HG03354 (cell line): ENCODE measurements at regions not wholly inside any gene's neighbourhood (a gene's known extent, or its start where the extent isn't known, plus 50 kb on each side); places are given as distances from the start of the nearest gene placed in this dataset.

Experiments
- ATAC-seq: cut with Tn5 transposase; IDR thresholded peaks from one replicate; pipeline ENCODE4 v1.9.1; 2021; ENCODE audit warnings: mild to moderate bottlenecking; ENCODE audit not compliant: unreplicated experiment, poor library complexity, severe bottlenecking

GRCh38 chr6:28693033-28693750, 167.5 kb downstream of the GPX5 start:
- ATAC-seq: no peak

- ATAC-seq: no peak
These were observed 168.2 kb downstream of the GPX5 start for GRCh38 chr6:28693751-28694443.

- no peak for ATAC-seq
These were observed 170.0 kb downstream of the GPX5 start for GRCh38 chr6:28695715-28696114.

GRCh38 chr6:28696167-28696566, 170.5 kb downstream of the GPX5 start:
- ATAC-seq: no peak

- ATAC-seq: no peak
These were observed 171.0 kb downstream of the GPX5 start for GRCh38 chr6:28696682-28697081.

GRCh38 chr6:28707387-28708282, 182.0 kb downstream of the GPX5 start:
- no peak for ATAC-seq

- ATAC-seq: no peak
These were observed 184.0 kb downstream of the GPX5 start for GRCh38 chr6:28709478-28710349.

GRCh38 chr6:28710466-28711191, 184.9 kb downstream of the GPX5 start:
- ATAC-seq: no peak

- no peak for ATAC-seq
These were observed 185.6 kb downstream of the GPX5 start for GRCh38 chr6:28711325-28711724.

- no peak for ATAC-seq
These were observed 186.2 kb downstream of the GPX5 start for GRCh38 chr6:28711788-28712341.

GRCh38 chr6:28712982-28713381, 187.3 kb downstream of the GPX5 start:
- ATAC-seq: no peak

GRCh38 chr6:28719275-28719940, 193.7 kb downstream of the GPX5 start:
- no peak for ATAC-seq

GRCh38 chr6:28720357-28721231, 194.9 kb downstream of the GPX5 start:
- ATAC-seq: no peak

- ATAC-seq: no peak
These were observed 195.7 kb downstream of the GPX5 start for GRCh38 chr6:28721372-28721771.

GRCh38 chr6:28724395-28724794, 198.7 kb downstream of the GPX5 start:
- no peak for ATAC-seq

- no peak for ATAC-seq
These were observed 198.4 kb downstream of the TRIM27 start for GRCh38 chr6:28725274-28725809.

- no peak for ATAC-seq
These were observed 197.9 kb downstream of the TRIM27 start for GRCh38 chr6:28725890-28726348.
